WTC11 (cell line): ENCODE measurements at regions not wholly inside any gene's neighbourhood (a gene's known extent, or its start where the extent isn't known, plus 50 kb on each side); places are given as distances from the start of the nearest gene placed in this dataset.

Source experiments
- ATAC-seq: fragments of 200-7000 bp; cut with Tn5 transposase; 2 replicates; pipeline ENCODE4 v1.10.0; 2021; ENCODE audit warnings: mild to moderate bottlenecking, moderate library complexity
- CTCF ChIA-PET: fragments of 300-600 bp; sonication (Branson Sonifier 250); formaldehyde crosslinking; loops from one replicate; lab custom pipeline; 2021; ENCODE audit warnings: antibody characterized with exemption; lab: Charles Lee
- POLR2A ChIA-PET: fragments of 350-600 bp; sonication (Branson Sonifier 250); formaldehyde crosslinking; loops from one replicate; lab custom pipeline; 2021; ENCODE audit warnings: antibody characterized with exemption; lab: Charles Lee
- DNase-seq: peaks from one replicate; pipeline ENCODE4 v3.0.0; 2021; ENCODE audit warnings: low spot score
- H3K27ac Mint-ChIP-seq: 2 replicates; pipeline ENCODE4 v1.8.0; 2021; ENCODE audit warnings: mixed read lengths
- H3K27me3 Mint-ChIP-seq: 2 replicates; pipeline ENCODE4 v1.8.0; 2021; ENCODE audit warnings: low read depth, mild to moderate bottlenecking, moderate library complexity, mixed read lengths
- H3K36me3 Mint-ChIP-seq: 2 replicates; pipeline ENCODE4 v1.8.0; 2021; ENCODE audit warnings: mixed read lengths
- H3K4me1 Mint-ChIP-seq: 2 replicates; pipeline ENCODE4 v1.8.0; 2022; ENCODE audit warnings: mixed read lengths
- H3K4me3 Mint-ChIP-seq: 2 replicates; pipeline ENCODE4 v1.8.0; 2021; ENCODE audit warnings: mild to moderate bottlenecking, moderate library complexity, mixed read lengths
- H3K9me3 Mint-ChIP-seq: 2 replicates; pipeline ENCODE4 v1.8.0; 2021; ENCODE audit warnings: mixed read lengths
- ATF1 ChIP-seq: sonication (generic); formaldehyde crosslinking; IDR thresholded peaks from 2 replicates; pipeline ENCODE4 v1.8.1; 2023; ENCODE audit warnings: mild to moderate bottlenecking, moderate library complexity, missing genetic modification reagents
- CREB1 ChIP-seq: sonication (generic); formaldehyde crosslinking; IDR thresholded peaks from 2 replicates; pipeline ENCODE4 v1.8.0; 2023; ENCODE audit warnings: mild to moderate bottlenecking, missing genetic modification reagents
- EMX1 ChIP-seq: fragments of 250-450 bp; sonication (Bioruptor Pico); IDR thresholded peaks from 2 replicates; pipeline ENCODE4 v1.8.0; 2021; ENCODE audit warnings: mild to moderate bottlenecking
- GABPB1 ChIP-seq: sonication (generic); formaldehyde crosslinking; IDR thresholded peaks from 2 replicates; pipeline ENCODE4 v1.8.1; 2023; ENCODE audit warnings: mild to moderate bottlenecking, missing genetic modification reagents
- KAT7 ChIP-seq: sonication (generic); formaldehyde crosslinking; IDR thresholded peaks from 2 replicates; pipeline ENCODE4 v1.8.1; 2023; ENCODE audit warnings: missing genetic modification reagents, mild to moderate bottlenecking, borderline replicate concordance
- NFATC4 ChIP-seq: fragments of 250-450 bp; sonication (Bioruptor Pico); IDR thresholded peaks from 2 replicates; pipeline ENCODE4 v1.9.0; 2021; ENCODE audit warnings: mild to moderate bottlenecking
- NFE2L1 ChIP-seq: sonication (generic); formaldehyde crosslinking; IDR thresholded peaks from 2 replicates; pipeline ENCODE4 v1.8.1; 2023; ENCODE audit warnings: missing genetic modification reagents
- PRRX2 ChIP-seq: fragments of 250-450 bp; sonication (Bioruptor Pico); IDR thresholded peaks from 2 replicates; pipeline ENCODE4 v1.8.0; 2021; ENCODE audit warnings: mild to moderate bottlenecking
- TCF7 ChIP-seq: sonication (generic); formaldehyde crosslinking; IDR thresholded peaks from 2 replicates; pipeline ENCODE4 v1.8.0; 2022; ENCODE audit warnings: mild to moderate bottlenecking, low read depth, missing genetic modification reagents, moderate library complexity
- ZNF416 ChIP-seq: fragments of 250-450 bp; sonication (Bioruptor Pico); IDR thresholded peaks from 2 replicates; pipeline ENCODE4 v1.9.0; 2021; ENCODE audit warnings: mild to moderate bottlenecking, inconsistent platforms
- ZNF423 ChIP-seq: fragments of 250-450 bp; sonication (Bioruptor Pico); IDR thresholded peaks from 2 replicates; pipeline ENCODE4 v2.1.2; 2022; ENCODE audit warnings: mild to moderate bottlenecking, moderate library complexity
- TF ChIP-seq, protein P1 (sequence below): sonication (generic); formaldehyde crosslinking; IDR thresholded peaks from 2 replicates; pipeline ENCODE4 v1.8.1; 2023; ENCODE audit warnings: mild to moderate bottlenecking, missing genetic modification reagents, borderline replicate concordance
- TF ChIP-seq, protein P2 (sequence below): fragments of 250-450 bp; sonication (Bioruptor Pico); IDR thresholded peaks from 2 replicates; pipeline ENCODE4 v1.9.0; 2021; ENCODE audit warnings: mild to moderate bottlenecking
- TF ChIP-seq, protein P3 (sequence below): sonication (generic); formaldehyde crosslinking; IDR thresholded peaks from 2 replicates; pipeline ENCODE4 v1.8.1; 2022; ENCODE audit warnings: mild to moderate bottlenecking, missing genetic modification reagents, moderate library complexity, borderline replicate concordance
- TF ChIP-seq, protein P4 (sequence below): sonication (generic); formaldehyde crosslinking; IDR thresholded peaks from 2 replicates; pipeline ENCODE4 v1.8.1; 2023; ENCODE audit warnings: mild to moderate bottlenecking, missing genetic modification reagents
- TF ChIP-seq, protein P5 (sequence below): sonication (generic); formaldehyde crosslinking; IDR thresholded peaks from 2 replicates; pipeline ENCODE4 v1.8.0; 2022; ENCODE audit warnings: mild to moderate bottlenecking, missing genetic modification reagents
- TF ChIP-seq, protein P6 (sequence below): sonication (generic); formaldehyde crosslinking; IDR thresholded peaks from 2 replicates; pipeline ENCODE4 v1.8.1; 2023; ENCODE audit warnings: mild to moderate bottlenecking, missing genetic modification reagents, moderate library complexity
- TF ChIP-seq, protein P7 (sequence below): sonication (generic); formaldehyde crosslinking; IDR thresholded peaks from 2 replicates; pipeline ENCODE4 v1.8.1; 2022; ENCODE audit warnings: missing genetic modification reagents, borderline replicate concordance

DNA sequence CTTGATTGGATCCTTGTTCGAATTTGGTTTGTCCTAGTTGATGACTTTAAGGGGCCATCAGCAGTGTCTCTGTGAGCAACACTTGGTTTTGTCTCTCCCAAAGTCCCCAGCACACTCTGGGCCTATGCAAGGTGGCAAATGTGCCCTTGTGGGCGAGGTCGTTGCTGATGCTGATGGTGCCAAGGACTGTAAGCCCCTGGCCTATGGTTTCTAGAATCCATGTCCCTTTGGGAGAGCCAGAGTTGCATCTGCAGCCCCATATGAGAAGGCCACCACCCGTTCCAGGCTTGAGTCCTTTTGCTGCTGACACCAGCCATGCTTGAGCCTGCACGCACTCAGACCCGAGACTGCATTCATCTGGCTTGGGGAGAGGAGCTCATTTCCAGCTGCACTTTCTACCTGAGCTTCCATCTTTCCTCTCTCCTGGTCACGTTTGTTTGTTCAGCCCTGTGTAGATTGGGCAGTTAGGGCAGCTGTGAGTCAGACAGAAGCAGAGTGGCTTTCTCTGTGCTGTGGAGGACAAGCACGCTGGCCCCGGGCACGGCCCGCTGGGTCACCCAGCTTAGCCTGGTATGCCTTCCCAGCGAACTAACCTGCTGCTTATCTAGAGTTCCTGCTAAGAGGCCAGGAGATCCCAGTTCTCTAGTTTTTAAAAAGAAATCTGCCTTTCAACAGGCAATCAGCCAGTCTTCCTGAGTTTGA lies 52.1 kb upstream of the CSF3R start (continued):
- TF ChIP-seq, protein P1, sequence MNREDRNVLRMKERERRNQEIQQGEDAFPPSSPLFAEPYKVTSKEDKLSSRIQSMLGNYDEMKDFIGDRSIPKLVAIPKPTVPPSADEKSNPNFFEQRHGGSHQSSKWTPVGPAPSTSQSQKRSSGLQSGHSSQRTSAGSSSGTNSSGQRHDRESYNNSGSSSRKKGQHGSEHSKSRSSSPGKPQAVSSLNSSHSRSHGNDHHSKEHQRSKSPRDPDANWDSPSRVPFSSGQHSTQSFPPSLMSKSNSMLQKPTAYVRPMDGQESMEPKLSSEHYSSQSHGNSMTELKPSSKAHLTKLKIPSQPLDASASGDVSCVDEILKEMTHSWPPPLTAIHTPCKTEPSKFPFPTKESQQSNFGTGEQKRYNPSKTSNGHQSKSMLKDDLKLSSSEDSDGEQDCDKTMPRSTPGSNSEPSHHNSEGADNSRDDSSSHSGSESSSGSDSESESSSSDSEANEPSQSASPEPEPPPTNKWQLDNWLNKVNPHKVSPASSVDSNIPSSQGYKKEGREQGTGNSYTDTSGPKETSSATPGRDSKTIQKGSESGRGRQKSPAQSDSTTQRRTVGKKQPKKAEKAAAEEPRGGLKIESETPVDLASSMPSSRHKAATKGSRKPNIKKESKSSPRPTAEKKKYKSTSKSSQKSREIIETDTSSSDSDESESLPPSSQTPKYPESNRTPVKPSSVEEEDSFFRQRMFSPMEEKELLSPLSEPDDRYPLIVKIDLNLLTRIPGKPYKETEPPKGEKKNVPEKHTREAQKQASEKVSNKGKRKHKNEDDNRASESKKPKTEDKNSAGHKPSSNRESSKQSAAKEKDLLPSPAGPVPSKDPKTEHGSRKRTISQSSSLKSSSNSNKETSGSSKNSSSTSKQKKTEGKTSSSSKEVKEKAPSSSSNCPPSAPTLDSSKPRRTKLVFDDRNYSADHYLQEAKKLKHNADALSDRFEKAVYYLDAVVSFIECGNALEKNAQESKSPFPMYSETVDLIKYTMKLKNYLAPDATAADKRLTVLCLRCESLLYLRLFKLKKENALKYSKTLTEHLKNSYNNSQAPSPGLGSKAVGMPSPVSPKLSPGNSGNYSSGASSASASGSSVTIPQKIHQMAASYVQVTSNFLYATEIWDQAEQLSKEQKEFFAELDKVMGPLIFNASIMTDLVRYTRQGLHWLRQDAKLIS, result no peak

DNA sequence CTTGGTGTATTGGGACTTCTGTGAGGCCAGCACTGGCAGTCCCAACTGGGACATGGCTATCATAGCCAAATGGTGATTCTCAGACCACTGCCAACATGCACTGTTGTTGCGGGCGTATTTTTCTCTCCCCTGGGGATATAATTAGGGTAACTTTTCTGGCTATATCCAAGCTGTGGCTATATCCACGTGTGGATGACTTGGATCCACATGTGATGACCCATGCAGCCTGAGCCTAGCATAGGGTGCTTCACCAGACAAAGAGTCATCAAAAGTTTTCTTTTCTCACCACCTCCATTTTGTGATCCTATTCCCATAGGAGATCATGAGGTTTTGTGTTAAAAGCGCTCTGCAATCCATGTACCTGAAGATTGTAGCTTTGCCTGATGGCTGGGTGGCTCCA lies 51.2 kb upstream of the CSF3R start:
- CTCF ChIA-PET, result interaction anchor here (1.0 to 2.7 kb wide), 4 partner anchors 9 to 75 kb away, joined by 3 to 14 read pairs (median 4); no protein-coding TSS in a partner anchor
- Mint-ChIP-seq H3K9me3 (peaks cover 13% of the 10 kb centered on the region), H3K27ac (no peak overlapping the region), H3K27me3 (peaks cover 4% of the 10 kb centered on the region), H3K4me1 (peaks cover 8% of the 10 kb centered on the region; the same call in 1 of the 2 replicates), H3K36me3 (no peaks in the 10 kb centered on the region), H3K4me3 (no peak overlapping the region)
- DNase-seq, result no peak
- TF ChIP-seq, protein P2, sequence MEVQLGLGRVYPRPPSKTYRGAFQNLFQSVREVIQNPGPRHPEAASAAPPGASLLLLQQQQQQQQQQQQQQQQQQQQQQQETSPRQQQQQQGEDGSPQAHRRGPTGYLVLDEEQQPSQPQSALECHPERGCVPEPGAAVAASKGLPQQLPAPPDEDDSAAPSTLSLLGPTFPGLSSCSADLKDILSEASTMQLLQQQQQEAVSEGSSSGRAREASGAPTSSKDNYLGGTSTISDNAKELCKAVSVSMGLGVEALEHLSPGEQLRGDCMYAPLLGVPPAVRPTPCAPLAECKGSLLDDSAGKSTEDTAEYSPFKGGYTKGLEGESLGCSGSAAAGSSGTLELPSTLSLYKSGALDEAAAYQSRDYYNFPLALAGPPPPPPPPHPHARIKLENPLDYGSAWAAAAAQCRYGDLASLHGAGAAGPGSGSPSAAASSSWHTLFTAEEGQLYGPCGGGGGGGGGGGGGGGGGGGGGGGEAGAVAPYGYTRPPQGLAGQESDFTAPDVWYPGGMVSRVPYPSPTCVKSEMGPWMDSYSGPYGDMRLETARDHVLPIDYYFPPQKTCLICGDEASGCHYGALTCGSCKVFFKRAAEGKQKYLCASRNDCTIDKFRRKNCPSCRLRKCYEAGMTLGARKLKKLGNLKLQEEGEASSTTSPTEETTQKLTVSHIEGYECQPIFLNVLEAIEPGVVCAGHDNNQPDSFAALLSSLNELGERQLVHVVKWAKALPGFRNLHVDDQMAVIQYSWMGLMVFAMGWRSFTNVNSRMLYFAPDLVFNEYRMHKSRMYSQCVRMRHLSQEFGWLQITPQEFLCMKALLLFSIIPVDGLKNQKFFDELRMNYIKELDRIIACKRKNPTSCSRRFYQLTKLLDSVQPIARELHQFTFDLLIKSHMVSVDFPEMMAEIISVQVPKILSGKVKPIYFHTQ, result no peak
- no peak for TF ChIP-seq ATF1 (CRISPR knock-in tag)
- TF ChIP-seq TCF7 (CRISPR knock-in tag), result no peak
- TF ChIP-seq, protein P3, sequence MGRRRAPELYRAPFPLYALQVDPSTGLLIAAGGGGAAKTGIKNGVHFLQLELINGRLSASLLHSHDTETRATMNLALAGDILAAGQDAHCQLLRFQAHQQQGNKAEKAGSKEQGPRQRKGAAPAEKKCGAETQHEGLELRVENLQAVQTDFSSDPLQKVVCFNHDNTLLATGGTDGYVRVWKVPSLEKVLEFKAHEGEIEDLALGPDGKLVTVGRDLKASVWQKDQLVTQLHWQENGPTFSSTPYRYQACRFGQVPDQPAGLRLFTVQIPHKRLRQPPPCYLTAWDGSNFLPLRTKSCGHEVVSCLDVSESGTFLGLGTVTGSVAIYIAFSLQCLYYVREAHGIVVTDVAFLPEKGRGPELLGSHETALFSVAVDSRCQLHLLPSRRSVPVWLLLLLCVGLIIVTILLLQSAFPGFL, result no peak
- TF ChIP-seq GABPB1 (CRISPR knock-in tag), result no peak
- TF ChIP-seq NFATC4 (CRISPR knock-in tag), result no peak
- TF ChIP-seq CREB1 (CRISPR knock-in tag), result no peak
- TF ChIP-seq, protein P4, sequence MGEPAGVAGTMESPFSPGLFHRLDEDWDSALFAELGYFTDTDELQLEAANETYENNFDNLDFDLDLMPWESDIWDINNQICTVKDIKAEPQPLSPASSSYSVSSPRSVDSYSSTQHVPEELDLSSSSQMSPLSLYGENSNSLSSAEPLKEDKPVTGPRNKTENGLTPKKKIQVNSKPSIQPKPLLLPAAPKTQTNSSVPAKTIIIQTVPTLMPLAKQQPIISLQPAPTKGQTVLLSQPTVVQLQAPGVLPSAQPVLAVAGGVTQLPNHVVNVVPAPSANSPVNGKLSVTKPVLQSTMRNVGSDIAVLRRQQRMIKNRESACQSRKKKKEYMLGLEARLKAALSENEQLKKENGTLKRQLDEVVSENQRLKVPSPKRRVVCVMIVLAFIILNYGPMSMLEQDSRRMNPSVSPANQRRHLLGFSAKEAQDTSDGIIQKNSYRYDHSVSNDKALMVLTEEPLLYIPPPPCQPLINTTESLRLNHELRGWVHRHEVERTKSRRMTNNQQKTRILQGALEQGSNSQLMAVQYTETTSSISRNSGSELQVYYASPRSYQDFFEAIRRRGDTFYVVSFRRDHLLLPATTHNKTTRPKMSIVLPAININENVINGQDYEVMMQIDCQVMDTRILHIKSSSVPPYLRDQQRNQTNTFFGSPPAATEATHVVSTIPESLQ (CRISPR knock-in tag), result no peak
- TF ChIP-seq PRRX2 (CRISPR knock-in tag), result no peak
- TF ChIP-seq NFE2L1, result no peak
- no peak for TF ChIP-seq KAT7 (CRISPR knock-in tag)
- TF ChIP-seq ZNF423 (CRISPR knock-in tag), result no peak
- no peak for TF ChIP-seq EMX1 (CRISPR knock-in tag)
- TF ChIP-seq ZNF416 (CRISPR knock-in tag), result no peak
- TF ChIP-seq, protein P5, sequence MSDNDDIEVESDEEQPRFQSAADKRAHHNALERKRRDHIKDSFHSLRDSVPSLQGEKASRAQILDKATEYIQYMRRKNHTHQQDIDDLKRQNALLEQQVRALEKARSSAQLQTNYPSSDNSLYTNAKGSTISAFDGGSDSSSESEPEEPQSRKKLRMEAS (CRISPR knock-in tag), result no peak
- TF ChIP-seq, protein P6, sequence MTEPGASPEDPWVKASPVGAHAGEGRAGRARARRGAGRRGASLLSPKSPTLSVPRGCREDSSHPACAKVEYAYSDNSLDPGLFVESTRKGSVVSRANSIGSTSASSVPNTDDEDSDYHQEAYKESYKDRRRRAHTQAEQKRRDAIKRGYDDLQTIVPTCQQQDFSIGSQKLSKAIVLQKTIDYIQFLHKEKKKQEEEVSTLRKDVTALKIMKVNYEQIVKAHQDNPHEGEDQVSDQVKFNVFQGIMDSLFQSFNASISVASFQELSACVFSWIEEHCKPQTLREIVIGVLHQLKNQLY (CRISPR knock-in tag), result no peak
- TF ChIP-seq, protein P7, sequence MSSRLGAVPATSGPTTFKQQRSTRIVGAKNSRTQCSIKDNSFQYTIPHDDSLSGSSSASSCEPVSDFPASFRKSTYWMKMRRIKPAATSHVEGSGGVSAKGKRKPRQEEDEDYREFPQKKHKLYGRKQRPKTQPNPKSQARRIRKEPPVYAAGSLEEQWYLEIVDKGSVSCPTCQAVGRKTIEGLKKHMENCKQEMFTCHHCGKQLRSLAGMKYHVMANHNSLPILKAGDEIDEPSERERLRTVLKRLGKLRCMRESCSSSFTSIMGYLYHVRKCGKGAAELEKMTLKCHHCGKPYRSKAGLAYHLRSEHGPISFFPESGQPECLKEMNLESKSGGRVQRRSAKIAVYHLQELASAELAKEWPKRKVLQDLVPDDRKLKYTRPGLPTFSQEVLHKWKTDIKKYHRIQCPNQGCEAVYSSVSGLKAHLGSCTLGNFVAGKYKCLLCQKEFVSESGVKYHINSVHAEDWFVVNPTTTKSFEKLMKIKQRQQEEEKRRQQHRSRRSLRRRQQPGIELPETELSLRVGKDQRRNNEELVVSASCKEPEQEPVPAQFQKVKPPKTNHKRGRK, result no peak
- ATAC-seq, result no peak
- POLR2A ChIA-PET, result no interaction called here
